OCI-LY7 (cell line): ENCODE measurements at regions not wholly inside any gene's neighbourhood (a gene's known extent, or its start where the extent isn't known, plus 50 kb on each side); places are given as distances from the start of the nearest gene placed in this dataset.

Source experiments
- BruUV-seq: library from RNA; stranded (reverse); fragments of 400-500 nt; replicated peaks from 2 replicates; lab custom pipeline; 2021; lab: Mats Ljungman, UMichigan
- CTCF ChIA-PET: fragments of 300-600 bp; sonication (Branson Sonifier 250); formaldehyde crosslinking; loops from one replicate; lab custom pipeline; 2022; ENCODE audit warnings: antibody characterized with exemption; ENCODE audit not compliant: unreplicated experiment; lab: Charles Lee
- POLR2A ChIA-PET: fragments of 300-600 bp; sonication (Branson Sonifier 250); formaldehyde crosslinking; loops from one replicate; lab custom pipeline; 2022; ENCODE audit warnings: antibody characterized with exemption; lab: Charles Lee
- DNase-seq: peaks from one replicate; pipeline ENCODE4 v3.0.0-alpha.2; 2015; ENCODE audit warnings: low spot score
- H2AFZ ChIP-seq: fragments of 200-600 bp; sonication (generic), shearing (Covaris generic); 2 replicates; pipeline ENCODE4 v1.6.1; 2014; ENCODE audit warnings: mild to moderate bottlenecking, antibody characterized with exemption, low read length, moderate library complexity
- H3K27ac ChIP-seq: fragments of 200-600 bp; sonication (generic); 2 replicates; pipeline ENCODE4 v1.5.1; 2014; ENCODE audit warnings: mixed run types, low read depth, mild to moderate bottlenecking, moderate library complexity, low read length, inconsistent platforms; ENCODE audit not compliant: poor library complexity, severe bottlenecking
- H3K36me3 ChIP-seq: fragments of 200-600 bp; sonication (generic); 2 replicates; pipeline ENCODE4 v1.6.1; 2014; ENCODE audit warnings: mild to moderate bottlenecking, antibody characterized with exemption, low read length, moderate library complexity, mixed read lengths; ENCODE audit not compliant: insufficient read depth
- H3K4me1 ChIP-seq: fragments of 200-600 bp; sonication (generic); 2 replicates; pipeline ENCODE4 v1.5.1; 2014; ENCODE audit warnings: mild to moderate bottlenecking, low read length; ENCODE audit not compliant: insufficient read depth, poor library complexity, severe bottlenecking
- H3K4me2 ChIP-seq: fragments of 200-600 bp; sonication (generic); 2 replicates; pipeline ENCODE4 v1.6.1; 2014; ENCODE audit warnings: mild to moderate bottlenecking, low read length
- H3K4me3 ChIP-seq: fragments of 200-600 bp; sonication (generic); 2 replicates; pipeline ENCODE4 v1.5.1; 2014; ENCODE audit warnings: mild to moderate bottlenecking, low read depth, low read length; ENCODE audit not compliant: poor library complexity, severe bottlenecking
- H3K79me2 ChIP-seq: fragments of 200-600 bp; sonication (generic); 2 replicates; pipeline ENCODE4 v1.6.1; 2016; ENCODE audit warnings: low read depth, mild to moderate bottlenecking, low read length, moderate library complexity, mixed read lengths; ENCODE audit not compliant: insufficient read depth
- H3K9me2 ChIP-seq: fragments of 200-600 bp; sonication (generic); 2 replicates; pipeline ENCODE4 v1.6.1; 2016; ENCODE audit warnings: mild to moderate bottlenecking, low read length, mixed read lengths; ENCODE audit not compliant: insufficient read depth
- H3K9me3 ChIP-seq: fragments of 200-600 bp; sonication (generic); 2 replicates; pipeline ENCODE4 v1.6.1; 2014; ENCODE audit warnings: mild to moderate bottlenecking, mixed run types, low read length, mixed read lengths
- H4K20me1 ChIP-seq: fragments of 200-600 bp; sonication (generic); 2 replicates; pipeline ENCODE4 v1.6.1; 2014; ENCODE audit warnings: mild to moderate bottlenecking, antibody characterized with exemption, low read length, moderate library complexity, mixed read lengths; ENCODE audit not compliant: insufficient read depth
- CTCF ChIP-seq: fragments of 200-600 bp; sonication (generic); conservative IDR thresholded peaks from 2 replicates; pipeline ENCODE4 v1.5.1; 2014; ENCODE audit warnings: mild to moderate bottlenecking, antibody characterized with exemption, low read length, moderate library complexity, mixed read lengths
- EZH2phosphoT487 ChIP-seq: fragments of 200-600 bp; sonication (generic); IDR thresholded peaks from 2 replicates; pipeline ENCODE4 v1.6.1; 2018; ENCODE audit warnings: low read depth, borderline replicate concordance, mild to moderate bottlenecking, mixed run types, antibody characterized with exemption, low read length, moderate library complexity, mixed read lengths
- intact Hi-C: fragments of 100-400 bp; cut with micrococcal nuclease; formaldehyde crosslinking; loops from one replicate; pipeline ENCODE4 v1.10.0; 2022; ENCODE audit not compliant: unreplicated experiment

GRCh38 chr5:18517641-18518380 is 883.6 kb downstream of the TAF11L14 start:
- H3K36me3 ChIP-seq = no peaks in the 10 kb centered on the region
- no peak for DNase-seq
- no peaks in the 10 kb centered on the region for H4K20me1 ChIP-seq
- no peaks in the 10 kb centered on the region for H3K79me2 ChIP-seq
- no peak overlapping the region for H3K4me3 ChIP-seq
- H3K4me2 ChIP-seq = no peak overlapping the region
- BruUV-seq = no TSS peak
- TF ChIP-seq EZH2phosphoT487 (no peak), CTCF (no peak)
- no peak overlapping the region for H2AFZ ChIP-seq
- no peaks in the 10 kb centered on the region for H3K9me3 ChIP-seq
- H3K4me1 ChIP-seq = no peaks in the 10 kb centered on the region
- no peaks in the 10 kb centered on the region for H3K9me2 ChIP-seq
- intact Hi-C loops = no loop called here
- no peak overlapping the region for H3K27ac ChIP-seq
- ChIA-PET POLR2A (no interaction called here), CTCF (no interaction called here)

- intact Hi-C loops = no loop called here
- POLR2A ChIA-PET = no interaction called here
- H3K79me2 ChIP-seq = no peaks in the 10 kb centered on the region
- H3K4me3 ChIP-seq = no peak overlapping the region
- CTCF ChIA-PET = no interaction called here
- TF ChIP-seq CTCF (no peak), EZH2phosphoT487 (no peak)
- no peaks in the 10 kb centered on the region for H4K20me1 ChIP-seq
- BruUV-seq = no TSS peak
- H3K4me2 ChIP-seq = no peak overlapping the region
- H3K4me1 ChIP-seq = no peaks in the 10 kb centered on the region
- no peaks in the 10 kb centered on the region for H3K9me3 ChIP-seq
- DNase-seq = no peak
- H2AFZ ChIP-seq = no peak overlapping the region
- no peaks in the 10 kb centered on the region for H3K9me2 ChIP-seq
- no peaks in the 10 kb centered on the region for H3K36me3 ChIP-seq
- no peak overlapping the region for H3K27ac ChIP-seq
These were observed 889.1 kb downstream of the TAF11L14 start for GRCh38 chr5:18523380-18523779.

GRCh38 chr5:18526792-18527405 is 892.6 kb downstream of the TAF11L14 start:
- Histone ChIP-seq H3K27ac (no peak overlapping the region), H3K4me3 (no peak overlapping the region), H3K9me2 (no peaks in the 10 kb centered on the region), H2AFZ (no peak overlapping the region), H3K36me3 (no peaks in the 10 kb centered on the region), H3K4me1 (no peaks in the 10 kb centered on the region), H3K9me3 (no peaks in the 10 kb centered on the region), H3K79me2 (no peaks in the 10 kb centered on the region), H3K4me2 (no peak overlapping the region), H4K20me1 (no peaks in the 10 kb centered on the region)
- no peak for DNase-seq
- ChIA-PET POLR2A (no interaction called here), CTCF (no interaction called here)
- no peak for TF ChIP-seq CTCF
- no peak for TF ChIP-seq EZH2phosphoT487
- intact Hi-C loops = no loop called here
- BruUV-seq = no TSS peak
